ENCODE measurements at regions not wholly inside any gene's neighbourhood (a gene's known extent, or its start where the extent isn't known, plus 50 kb on each side); places are given as distances from the start of the nearest gene placed in this dataset.
A peak's percentile ranks its signal among the peaks of the same experiment; 100 is the strongest.
"Not testable (repeated sequence)": the region's sequence is repeated elsewhere in the genome, so short reads cannot be mapped to it uniquely, and the experiment has no call there.

DNA sequence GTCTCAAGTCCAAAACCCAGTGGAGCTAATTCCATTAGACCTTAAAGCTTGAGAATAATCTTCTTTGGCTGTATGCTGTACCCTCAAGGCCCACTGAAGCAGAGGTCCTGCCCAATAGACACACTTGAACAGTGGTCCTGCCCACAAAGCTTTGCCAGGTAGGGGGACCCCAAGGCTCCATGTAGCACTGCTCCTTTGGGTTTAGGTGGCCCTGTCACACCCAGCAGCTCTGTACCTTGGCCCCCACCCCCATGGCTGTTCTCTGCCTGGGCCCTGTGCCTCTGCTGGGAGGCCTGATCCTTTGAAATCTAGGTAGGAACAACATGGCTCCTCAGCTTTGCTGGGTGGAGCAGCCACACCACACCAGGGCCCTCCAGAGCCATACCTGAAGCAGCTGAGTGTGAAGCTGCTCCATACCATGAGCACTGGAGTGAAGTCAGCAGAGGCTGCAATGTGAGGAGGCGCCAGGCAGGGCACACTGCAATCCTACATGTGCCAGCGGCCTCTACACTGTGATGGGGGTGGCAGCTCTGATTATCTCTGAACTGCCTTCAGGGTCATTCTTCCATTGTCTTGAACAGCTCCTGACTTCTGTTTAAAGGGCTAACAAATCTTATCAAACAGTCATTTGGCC is 188.0 kb upstream of the CCDC54 start:
- H3K4me1 Mint-ChIP-seq (ENCODE audit: low read depth, unreplicated experiment): no peaks in the 10 kb centered on the region
- H3K4me3 Mint-ChIP-seq (ENCODE audit: unreplicated experiment): no peak overlapping the region
- no peak overlapping the region for H3K27ac Mint-ChIP-seq (ENCODE audit: unreplicated experiment)
- DNase-seq: no peak
- H3K9me3 Mint-ChIP-seq (ENCODE audit: unreplicated experiment): no peaks in the 10 kb centered on the region
- TF ChIP-seq, protein P1, sequence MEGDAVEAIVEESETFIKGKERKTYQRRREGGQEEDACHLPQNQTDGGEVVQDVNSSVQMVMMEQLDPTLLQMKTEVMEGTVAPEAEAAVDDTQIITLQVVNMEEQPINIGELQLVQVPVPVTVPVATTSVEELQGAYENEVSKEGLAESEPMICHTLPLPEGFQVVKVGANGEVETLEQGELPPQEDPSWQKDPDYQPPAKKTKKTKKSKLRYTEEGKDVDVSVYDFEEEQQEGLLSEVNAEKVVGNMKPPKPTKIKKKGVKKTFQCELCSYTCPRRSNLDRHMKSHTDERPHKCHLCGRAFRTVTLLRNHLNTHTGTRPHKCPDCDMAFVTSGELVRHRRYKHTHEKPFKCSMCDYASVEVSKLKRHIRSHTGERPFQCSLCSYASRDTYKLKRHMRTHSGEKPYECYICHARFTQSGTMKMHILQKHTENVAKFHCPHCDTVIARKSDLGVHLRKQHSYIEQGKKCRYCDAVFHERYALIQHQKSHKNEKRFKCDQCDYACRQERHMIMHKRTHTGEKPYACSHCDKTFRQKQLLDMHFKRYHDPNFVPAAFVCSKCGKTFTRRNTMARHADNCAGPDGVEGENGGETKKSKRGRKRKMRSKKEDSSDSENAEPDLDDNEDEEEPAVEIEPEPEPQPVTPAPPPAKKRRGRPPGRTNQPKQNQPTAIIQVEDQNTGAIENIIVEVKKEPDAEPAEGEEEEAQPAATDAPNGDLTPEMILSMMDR (IDR thresholded peaks at IDR 0.05; ENCODE audit: partially characterized antibody, unreplicated experiment): no peak
- H3K27me3 Mint-ChIP-seq (ENCODE audit: unreplicated experiment): no peaks in the 10 kb centered on the region
- no peaks in the 10 kb centered on the region for H3K36me3 Mint-ChIP-seq (ENCODE audit: unreplicated experiment)

DNA sequence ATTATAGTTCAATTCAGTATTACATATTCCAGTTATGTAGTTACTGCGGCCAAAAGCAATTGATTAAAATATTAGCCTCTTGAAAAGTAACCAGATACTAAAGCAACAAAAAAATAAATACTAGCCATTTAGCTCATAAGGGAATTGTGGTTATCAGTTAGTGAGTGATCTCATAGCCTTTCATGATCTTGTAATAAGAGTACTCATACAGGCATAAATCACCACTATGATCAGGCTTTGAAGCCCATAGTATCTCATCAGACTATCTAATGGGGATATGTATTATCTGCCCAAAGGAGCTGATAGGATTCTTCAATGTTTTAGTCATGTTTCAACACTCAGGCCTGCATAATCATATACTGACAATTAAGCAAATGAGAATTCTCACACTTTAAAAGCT is 184.1 kb upstream of the CCDC54 start:
- Mint-ChIP-seq H3K27me3 (ENCODE audit: unreplicated experiment) (no peaks in the 10 kb centered on the region), H3K4me1 (ENCODE audit: low read depth, unreplicated experiment) (peaks cover 2% of the 10 kb centered on the region), H3K4me3 (ENCODE audit: unreplicated experiment) (no peak overlapping the region), H3K9me3 (ENCODE audit: unreplicated experiment) (peaks cover 3% of the 10 kb centered on the region), H3K27ac (ENCODE audit: unreplicated experiment) (no peak overlapping the region), H3K36me3 (ENCODE audit: unreplicated experiment) (no peaks in the 10 kb centered on the region)
- DNase-seq: no peak
- TF ChIP-seq, protein P1 (IDR thresholded peaks at IDR 0.05; ENCODE audit: partially characterized antibody, unreplicated experiment): no peak

DNA sequence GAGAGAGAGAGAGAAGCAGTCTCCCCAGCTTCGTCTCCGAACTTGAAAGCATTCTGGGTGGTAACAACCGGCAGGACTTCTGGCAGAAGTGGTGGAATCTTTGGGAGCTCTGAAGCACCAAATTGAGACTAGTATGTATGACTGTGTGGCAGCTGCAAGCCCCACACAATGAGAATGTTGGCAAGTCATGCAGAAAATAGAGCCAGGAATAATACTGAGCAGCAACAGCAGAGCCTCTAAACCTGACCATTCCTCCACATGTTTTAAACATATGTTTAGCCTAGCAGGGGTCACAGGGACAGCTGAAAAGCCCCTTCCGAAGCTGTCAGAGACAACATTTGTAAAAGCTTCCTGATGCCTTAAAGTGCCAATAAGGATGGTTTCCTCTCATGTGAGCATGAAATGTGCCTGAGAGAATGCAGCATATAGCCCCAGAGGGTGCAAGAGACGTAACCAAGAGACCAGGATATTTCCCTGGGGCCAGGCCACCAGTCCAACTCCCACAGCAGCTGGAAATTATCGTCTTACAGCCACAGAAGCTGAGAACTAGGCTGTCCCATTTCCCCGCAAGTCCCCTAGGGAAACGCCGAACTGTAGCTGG is 178.6 kb upstream of the CCDC54 start:
- Mint-ChIP-seq H3K27ac (ENCODE audit: unreplicated experiment) (no peak overlapping the region), H3K36me3 (ENCODE audit: unreplicated experiment) (no peaks in the 10 kb centered on the region), H3K9me3 (ENCODE audit: unreplicated experiment) (peaks cover 3% of the 10 kb centered on the region), H3K4me3 (ENCODE audit: unreplicated experiment) (no peak overlapping the region), H3K27me3 (ENCODE audit: unreplicated experiment) (no peaks in the 10 kb centered on the region), H3K4me1 (ENCODE audit: low read depth, unreplicated experiment) (peaks cover 9% of the 10 kb centered on the region)
- peak; percentile 23 for DNase-seq
- TF ChIP-seq, protein P1 (IDR thresholded peaks at IDR 0.05; ENCODE audit: partially characterized antibody, unreplicated experiment): no peak

DNA sequence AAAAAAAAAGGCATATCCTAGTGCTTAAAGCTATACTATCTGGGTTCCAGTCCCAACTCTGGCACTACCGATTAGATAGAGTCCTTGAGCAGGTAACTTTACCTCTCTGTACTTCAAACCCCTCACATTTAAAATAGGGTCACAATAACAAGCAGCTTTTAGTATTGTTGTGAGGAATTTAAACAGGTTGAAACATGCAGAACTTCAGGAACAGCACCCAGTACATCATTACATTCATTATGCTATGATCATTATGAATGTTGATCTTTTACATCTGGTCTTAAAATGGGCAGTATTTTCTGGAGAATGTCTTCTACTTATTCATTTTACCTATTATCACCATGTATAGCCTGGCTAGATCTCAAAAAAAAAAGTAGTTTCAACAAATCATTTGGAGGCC is 176.1 kb upstream of the CCDC54 start:
- Mint-ChIP-seq H3K4me1 (ENCODE audit: low read depth, unreplicated experiment) (peaks cover 9% of the 10 kb centered on the region), H3K36me3 (ENCODE audit: unreplicated experiment) (no peaks in the 10 kb centered on the region), H3K9me3 (ENCODE audit: unreplicated experiment) (no peaks in the 10 kb centered on the region), H3K4me3 (ENCODE audit: unreplicated experiment) (no peak overlapping the region), H3K27ac (ENCODE audit: unreplicated experiment) (no peak overlapping the region), H3K27me3 (ENCODE audit: unreplicated experiment) (no peaks in the 10 kb centered on the region)
- TF ChIP-seq, protein P1 (IDR thresholded peaks at IDR 0.05; ENCODE audit: partially characterized antibody, unreplicated experiment): no peak
- no peak for DNase-seq

DNA sequence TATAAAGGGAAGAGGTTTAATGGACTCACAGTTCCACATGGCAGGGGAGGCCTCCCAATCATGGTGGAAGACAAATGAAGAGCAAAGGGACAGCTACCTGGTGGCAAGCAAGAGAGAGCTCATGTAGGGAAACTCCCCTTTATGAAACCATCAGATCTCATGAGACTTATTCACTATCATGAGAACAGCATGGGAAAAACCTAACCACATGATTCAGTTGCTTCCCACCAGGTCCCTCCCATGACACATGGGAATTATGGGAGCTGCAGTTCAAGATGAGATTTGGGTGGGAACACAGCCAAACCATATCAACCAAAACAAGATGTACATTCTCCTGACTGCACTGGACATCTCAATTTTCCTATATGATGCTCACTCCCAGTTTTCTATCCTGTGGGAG is 174.4 kb upstream of the CCDC54 start:
- H3K27me3 Mint-ChIP-seq (ENCODE audit: unreplicated experiment); H3K27ac Mint-ChIP-seq (ENCODE audit: unreplicated experiment); H3K9me3 Mint-ChIP-seq (ENCODE audit: unreplicated experiment); H3K36me3 Mint-ChIP-seq (ENCODE audit: unreplicated experiment); H3K4me3 Mint-ChIP-seq (ENCODE audit: unreplicated experiment); DNase-seq: not testable (repeated sequence)
- H3K4me1 Mint-ChIP-seq (ENCODE audit: low read depth, unreplicated experiment): peaks cover 18% of the 10 kb centered on the region

Measured in glutamatergic neuron (in vitro differentiated cells).